ENCODE measurements at regions not wholly inside any gene's neighbourhood (a gene's known extent, or its start where the extent isn't known, plus 50 kb on each side); places are given as distances from the start of the nearest gene placed in this dataset.
A peak's percentile ranks its signal among the peaks of the same experiment; 100 is the strongest.

GRCh38 chr11:29364006-29364405, 652.8 kb downstream of the KCNA4 start:
- no peak for DNase-seq (ENCODE audit: low read depth)
- H3K4me3 ChIP-seq (ENCODE audit: low read depth, low read length), result no peak overlapping the region
- TF ChIP-seq CTCF (conservative IDR thresholded peaks at IDR 0.05; ENCODE audit: low read depth, low read length), result no peak

- TF ChIP-seq CTCF (conservative IDR thresholded peaks at IDR 0.05; ENCODE audit: low read depth, low read length), result no peak
- DNase-seq (ENCODE audit: low read depth), result peak; percentile 15
- no peak overlapping the region for H3K4me3 ChIP-seq (ENCODE audit: low read depth, low read length)
Measured at GRCh38 chr11:29361369-29361768, 655.5 kb downstream of the KCNA4 start.

GRCh38 chr11:29353833-29354232, 663.0 kb downstream of the KCNA4 start:
- DNase-seq (ENCODE audit: low read depth), result no peak
- TF ChIP-seq CTCF (conservative IDR thresholded peaks at IDR 0.05; ENCODE audit: low read depth, low read length), result no peak
- no peak overlapping the region for H3K4me3 ChIP-seq (ENCODE audit: low read depth, low read length)

- no peak overlapping the region for H3K4me3 ChIP-seq (ENCODE audit: low read depth, low read length)
- no peak for TF ChIP-seq CTCF (conservative IDR thresholded peaks at IDR 0.05; ENCODE audit: low read depth, low read length)
- no peak for DNase-seq (ENCODE audit: low read depth)
Measured at GRCh38 chr11:29352273-29352795, 664.5 kb downstream of the KCNA4 start.

GRCh38 chr11:29351301-29351873, 665.4 kb downstream of the KCNA4 start:
- DNase-seq (ENCODE audit: low read depth), result no peak
- H3K4me3 ChIP-seq (ENCODE audit: low read depth, low read length), result no peak overlapping the region
- TF ChIP-seq CTCF (conservative IDR thresholded peaks at IDR 0.05; ENCODE audit: low read depth, low read length), result no peak

- no peak overlapping the region for H3K4me3 ChIP-seq (ENCODE audit: low read depth, low read length)
- peak; percentile 99 for TF ChIP-seq CTCF (conservative IDR thresholded peaks at IDR 0.05; ENCODE audit: low read depth, low read length)
- peak; percentile 73 for DNase-seq (ENCODE audit: low read depth)
Measured at GRCh38 chr11:29343465-29344333, 673.1 kb downstream of the KCNA4 start.

All from choroid plexus epithelial cell (primary cell).